H1 (cell line): ENCODE measurements at regions not wholly inside any gene's neighbourhood (a gene's known extent, or its start where the extent isn't known, plus 50 kb on each side); places are given as distances from the start of the nearest gene placed in this dataset.

ENCODE experiments used
- CTCF ChIA-PET: fragments of 300-600 bp; sonication (Branson Sonifier 250); formaldehyde crosslinking; loops from one replicate; lab custom pipeline; 2021; ENCODE audit not compliant: partially characterized antibody; lab: Charles Lee
- POLR2A ChIA-PET: fragments of 300-600 bp; sonication (Branson Sonifier 250); formaldehyde crosslinking; loops from one replicate; lab custom pipeline; 2021; ENCODE audit warnings: inconsistent platforms; ENCODE audit not compliant: partially characterized antibody; lab: Charles Lee
- DNase-seq, 2 experiments: peaks; one replicate each; pipeline versions ENCODE4 v3.0.0 to v3.0.0-alpha.2; 2010 to 2022; ENCODE audit warnings: low spot score in 2 of 2, low read depth in 1 of 2, mixed read lengths in 1 of 2
- FAIRE-seq: peaks from 2 replicates; lab custom pipeline; 2011; peaks lifted over from hg19 to GRCh38; lab: Jason Lieb, UNC
- H2AFZ ChIP-seq: 2 replicates; pipeline ENCODE4 v1.8.1; 2012; ENCODE audit warnings: low read length, inconsistent platforms
- H2AK5ac ChIP-seq: 2 replicates; pipeline ENCODE4 v1.6.1; 2013; ENCODE audit warnings: low read depth, low read length
- H2BK120ac ChIP-seq: replicated peaks from 2 replicates; pipeline ENCODE3; 2013; ENCODE audit warnings: low read depth, low read length, inconsistent platforms
- H2BK12ac ChIP-seq: 2 replicates; pipeline ENCODE4 v1.6.1; 2013; ENCODE audit warnings: low read depth, low read length
- H2BK15ac ChIP-seq: 2 replicates; pipeline ENCODE4 v1.6.1; 2013; ENCODE audit warnings: low read length
- H2BK20ac ChIP-seq: 2 replicates; pipeline ENCODE4 v1.6.1; 2013; ENCODE audit warnings: low read length
- H2BK5ac ChIP-seq: 2 replicates; pipeline ENCODE4 v1.6.1; 2013; ENCODE audit warnings: low read depth, low read length
- H3K14ac ChIP-seq: 2 replicates; pipeline ENCODE4 v1.6.1; 2013; ENCODE audit warnings: inconsistent platforms; ENCODE audit not compliant: insufficient read length
- H3K18ac ChIP-seq: 2 replicates; pipeline ENCODE4 v1.6.1; 2013; ENCODE audit warnings: low read length; ENCODE audit errors: extremely low read depth
- H3K23ac ChIP-seq: 2 replicates; pipeline ENCODE4 v1.6.1; 2013; ENCODE audit warnings: inconsistent platforms; ENCODE audit not compliant: insufficient read length
- H3K23me2 ChIP-seq: 2 replicates; pipeline ENCODE4 v1.6.1; 2013; ENCODE audit warnings: low read depth, low read length
- H3K27ac ChIP-seq: 2 replicates; pipeline ENCODE4 v1.6.1; 2011; ENCODE audit warnings: low read depth, low read length, inconsistent platforms
- H3K27me3 ChIP-seq, 4 experiments: replicated peaks in 1 of 4; 1 replicate in 1 of 4; 2 replicates in 3 of 4; pipeline versions ENCODE4 v1.6.1 to v1.8.1; 2011 to 2013; ENCODE audit warnings: low read length in 3 of 4, mild to moderate bottlenecking in 3 of 4, inconsistent platforms in 2 of 4, mixed read lengths in 2 of 4, moderate library complexity in 1 of 4; ENCODE audit not compliant: control insufficient read depth in 3 of 4, insufficient read depth in 3 of 4; ENCODE audit errors: extremely low read depth in 1 of 4
- H3K36me3 ChIP-seq, 4 experiments: 2 replicates each; pipeline versions ENCODE4 v1.6.1 to v1.8.1; 2011 to 2013; ENCODE audit warnings: mild to moderate bottlenecking in 4 of 4, low read length in 3 of 4, moderate library complexity in 2 of 4, control low read depth in 1 of 4, inconsistent platforms in 1 of 4; ENCODE audit not compliant: insufficient read depth in 4 of 4, control insufficient read depth in 2 of 4
- H3K4ac ChIP-seq: replicated peaks from 2 replicates; pipeline ENCODE3; 2013; ENCODE audit warnings: low read length, low read depth, mixed read lengths, inconsistent platforms; ENCODE audit not compliant: insufficient read length
- H3K4me1 ChIP-seq, 4 experiments: replicated peaks in 1 of 4; 1 replicate in 1 of 4; 2 replicates in 3 of 4; pipeline versions ENCODE4 v1.6.1 to v1.8.1; 2011 to 2013; ENCODE audit warnings: low read length in 3 of 4, inconsistent platforms in 2 of 4, mixed read lengths in 1 of 4; ENCODE audit not compliant: insufficient read depth in 4 of 4, control insufficient read depth in 3 of 4
- H3K4me2 ChIP-seq, 2 experiments: 2 replicates each; pipeline versions ENCODE4 v1.6.1 to v1.8.1; 2011 to 2013; ENCODE audit warnings: low read depth in 2 of 2, low read length in 2 of 2, control low read depth in 1 of 2, inconsistent platforms in 1 of 2, mild to moderate bottlenecking in 1 of 2; ENCODE audit not compliant: insufficient read depth in 1 of 2
- H3K4me3 ChIP-seq, 4 experiments: fragments of 200-600, 300-600 bp in 1 of 4; sonication (generic), shearing (Covaris generic), sonication (Bioruptor Twin) in 1 of 4; 2 replicates each; pipeline versions ENCODE4 v1.5.1 to v1.8.1; 2011 to 2016; ENCODE audit warnings: low read length in 4 of 4, low read depth in 3 of 4, control low read depth in 2 of 4, inconsistent platforms in 2 of 4, mild to moderate bottlenecking in 2 of 4, mixed read lengths in 1 of 4, moderate library complexity in 1 of 4; ENCODE audit not compliant: insufficient read depth in 2 of 4; ENCODE audit errors: extremely low read depth in 1 of 4
- H3K56ac ChIP-seq: replicated peaks from 2 replicates; pipeline ENCODE3; 2013; ENCODE audit warnings: low read depth, mild to moderate bottlenecking, mixed read lengths, low read length, inconsistent platforms; ENCODE audit not compliant: insufficient read length
- H3K79me1 ChIP-seq: 2 replicates; pipeline ENCODE4 v1.6.1; 2013; ENCODE audit warnings: low read depth, low read length, control low read depth
- H3K79me2 ChIP-seq, 2 experiments: 2 replicates each; pipeline versions ENCODE4 v1.6.1 to v1.8.1; 2012 to 2013; ENCODE audit warnings: low read length in 2 of 2, mild to moderate bottlenecking in 2 of 2, inconsistent platforms in 1 of 2; ENCODE audit not compliant: insufficient read depth in 2 of 2, control insufficient read depth in 1 of 2
- H3K9ac ChIP-seq, 4 experiments: replicated peaks in 1 of 4; 1 replicate in 1 of 4; 2 replicates in 3 of 4; pipeline versions ENCODE4 v1.6.1 to v1.8.1; 2011 to 2013; ENCODE audit warnings: low read depth in 3 of 4, low read length in 3 of 4, control low read depth in 2 of 4, mild to moderate bottlenecking in 2 of 4, moderate library complexity in 2 of 4, inconsistent platforms in 1 of 4; ENCODE audit errors: extremely low read depth in 1 of 4
- H3K9me3 ChIP-seq, 2 experiments: 2 replicates each; pipeline versions ENCODE4 v1.6.1 to v1.8.1; 2012 to 2013; ENCODE audit warnings: mild to moderate bottlenecking in 2 of 2, moderate library complexity in 2 of 2, control low read depth in 1 of 2, inconsistent platforms in 1 of 2, low read depth in 1 of 2, low read length in 1 of 2, mixed read lengths in 1 of 2; ENCODE audit not compliant: insufficient read depth in 2 of 2
- H4K20me1 ChIP-seq, 2 experiments: replicated peaks in 1 of 2; 2 replicates each; pipeline versions ENCODE3 to v1.8.1; 2011 to 2013; ENCODE audit warnings: inconsistent platforms in 2 of 2, low read length in 2 of 2, mild to moderate bottlenecking in 1 of 2; ENCODE audit not compliant: insufficient read depth in 2 of 2, control insufficient read depth in 1 of 2
- H4K5ac ChIP-seq: 2 replicates; pipeline ENCODE4 v1.6.1; 2013; ENCODE audit warnings: low read length, low read depth, mixed read lengths, inconsistent platforms; ENCODE audit not compliant: insufficient read length
- H4K8ac ChIP-seq: 2 replicates; pipeline ENCODE4 v1.8.0; 2013; ENCODE audit warnings: mild to moderate bottlenecking, moderate library complexity, low read length, inconsistent platforms; ENCODE audit not compliant: insufficient read depth; ENCODE audit errors: extremely low read depth
- H4K91ac ChIP-seq: replicated peaks from 2 replicates; pipeline ENCODE3; 2013; ENCODE audit warnings: low read length, mixed read lengths, inconsistent platforms; ENCODE audit not compliant: insufficient read length
- ASH2L ChIP-seq: fragments of 200-600, 300-600 bp; sonication (generic); IDR thresholded peaks from one replicate; pipeline ENCODE4 v1.7.1; 2017; ENCODE audit warnings: low read length
- BACH1 ChIP-seq: IDR thresholded peaks from 2 replicates; pipeline ENCODE4 v1.6.1; 2012; ENCODE audit warnings: low read length, improper control_type of control experiment
- BRCA1 ChIP-seq: IDR thresholded peaks from 2 replicates; pipeline ENCODE4 v1.6.1; 2012; ENCODE audit warnings: low read depth, low read length, improper control_type of control experiment
- CBX8 ChIP-seq: fragments of 300-800, 300-1000 bp; sonication (generic); IDR thresholded peaks from 2 replicates; pipeline ENCODE4 v1.7.1; 2016; ENCODE audit warnings: low read depth, low read length, borderline replicate concordance
- GABPA ChIP-seq: IDR thresholded peaks from 2 replicates; pipeline ENCODE4 v1.6.1; 2011; ENCODE audit warnings: mild to moderate bottlenecking, low read length, moderate library complexity, borderline replicate concordance; ENCODE audit not compliant: insufficient read depth
- HDAC2 ChIP-seq, 2 experiments: fragments of 300-600 bp in 1 of 2; sonication (generic) in 1 of 2; IDR thresholded peaks; 2 replicates each; pipeline ENCODE4 v1.6.1; 2011 to 2012; ENCODE audit warnings: low read depth in 2 of 2, low read length in 2 of 2, mild to moderate bottlenecking in 2 of 2, moderate library complexity in 2 of 2, borderline replicate concordance in 1 of 2, inconsistent platforms in 1 of 2
- KDM5A ChIP-seq: fragments of 200-600 bp; IDR thresholded peaks from 2 replicates; pipeline ENCODE4 v1.7.1; 2012; ENCODE audit warnings: mild to moderate bottlenecking, low read length, inconsistent platforms, mixed read lengths
- MAX ChIP-seq: IDR thresholded peaks from 2 replicates; pipeline ENCODE4 v1.6.1; 2012; ENCODE audit warnings: inconsistent platforms
- POLR2A ChIP-seq, 2 experiments: IDR thresholded peaks; 1 replicate in 1 of 2; 2 replicates in 1 of 2; pipeline ENCODE4 v1.6.1; 2011; ENCODE audit warnings: low read depth in 2 of 2, low read length in 2 of 2, mild to moderate bottlenecking in 2 of 2; ENCODE audit errors: control extremely low read depth in 1 of 2
- SAP30 ChIP-seq: fragments of 300-600 bp; sonication (generic); IDR thresholded peaks from 2 replicates; pipeline ENCODE4 v1.7.1; 2012; ENCODE audit warnings: low read length, moderate library complexity, mild to moderate bottlenecking, inconsistent platforms; ENCODE audit not compliant: insufficient read depth, insufficient replicate concordance
- TEAD4 ChIP-seq: IDR thresholded peaks from 2 replicates; pipeline ENCODE4 v1.6.1; 2012; ENCODE audit warnings: low read depth, low read length, inconsistent platforms, mixed read lengths
- TF ChIP-seq, protein P1 (sequence below): IDR thresholded peaks from 2 replicates; pipeline ENCODE4 v1.6.1; 2011; ENCODE audit warnings: low read depth, mild to moderate bottlenecking, low read length; ENCODE audit not compliant: insufficient read depth

DNA sequence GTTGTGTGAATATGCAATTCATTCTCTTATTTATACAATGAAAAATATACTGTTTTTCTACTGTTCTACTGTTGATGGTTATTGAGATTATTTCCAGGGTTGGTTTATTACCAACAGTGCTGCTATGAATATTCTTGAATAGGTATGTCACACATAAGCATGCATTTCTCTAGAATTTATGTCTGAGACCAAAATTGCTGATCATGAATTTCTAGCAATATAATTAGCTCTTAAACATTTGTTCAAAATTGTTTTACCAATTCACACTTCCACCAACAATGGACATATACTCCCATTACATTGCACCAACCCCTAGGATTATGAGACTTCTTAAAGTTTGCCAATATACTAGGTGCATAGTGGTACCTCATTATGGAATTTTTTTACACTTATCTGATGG, 164.1 kb upstream of the KCNQ5 start:
- Histone ChIP-seq H3K27ac (no peak overlapping the region), H3K4me2 (no peak overlapping the region), H3K23me2 (no peaks in the 10 kb centered on the region), H3K4ac (no peak overlapping the region), H2BK120ac (no peak overlapping the region), H4K20me1 (no peaks in the 10 kb centered on the region), H3K14ac (no peak overlapping the region), H3K79me1 (no peaks in the 10 kb centered on the region), H3K36me3 (no peaks in the 10 kb centered on the region), H3K18ac (no peak overlapping the region), H3K56ac (no peak overlapping the region), H3K4me1 (no peaks in the 10 kb centered on the region), H3K23ac (no peak overlapping the region), H4K5ac (no peak overlapping the region), H3K9me3 (no peaks in the 10 kb centered on the region), H2AFZ (no peak overlapping the region), H2BK20ac (no peak overlapping the region), H2AK5ac (no peak overlapping the region), H4K91ac (no peak overlapping the region), H3K4me3 (no peak overlapping the region), H3K79me2 (no peaks in the 10 kb centered on the region), H2BK12ac (no peak overlapping the region), H2BK15ac (no peak overlapping the region), H4K8ac (no peak overlapping the region), H2BK5ac (no peak overlapping the region), H3K27me3 (no peaks in the 10 kb centered on the region), H3K9ac (no peak overlapping the region)
- CTCF ChIA-PET: interaction anchor here (1.5 kb wide), 1 partner anchor 46 kb away, joined by 4 read pairs; no protein-coding TSS in a partner anchor
- no peak for TF ChIP-seq BRCA1
- no peak for TF ChIP-seq POLR2A (IDR thresholded peaks at IDR 0.05; ENCODE audit: control extremely low read depth in 1 of 2, low read depth in 2 of 2, low read length in 2 of 2)
- TF ChIP-seq MAX: no peak
- TF ChIP-seq ASH2L: no peak
- TF ChIP-seq SAP30: no peak
- no peak for TF ChIP-seq TEAD4
- no peak for TF ChIP-seq GABPA
- no peak for TF ChIP-seq CBX8
- no peak for TF ChIP-seq BACH1
- TF ChIP-seq, protein P1, sequence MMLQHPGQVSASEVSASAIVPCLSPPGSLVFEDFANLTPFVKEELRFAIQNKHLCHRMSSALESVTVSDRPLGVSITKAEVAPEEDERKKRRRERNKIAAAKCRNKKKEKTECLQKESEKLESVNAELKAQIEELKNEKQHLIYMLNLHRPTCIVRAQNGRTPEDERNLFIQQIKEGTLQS: no peak
- no peak for TF ChIP-seq HDAC2 (IDR thresholded peaks at IDR 0.05; ENCODE audit: borderline replicate concordance in 1 of 2, low read depth in 2 of 2, low read length in 2 of 2)
- no peak for TF ChIP-seq KDM5A
- FAIRE-seq (no peak), DNase-seq (no peak)
- POLR2A ChIA-PET: no interaction called here
